ENCODE measurements at regions not wholly inside any gene's neighbourhood (a gene's known extent, or its start where the extent isn't known, plus 50 kb on each side); places are given as distances from the start of the nearest gene placed in this dataset.

- TF ChIP-seq POLR2A (IDR thresholded peaks at IDR 0.05), result no peak
- no peak for TF ChIP-seq CTCF (IDR thresholded peaks at IDR 0.05)
Observed at GRCh38 chr2:188189356-188189755, 102.3 kb upstream of the GULP1 start.

Data from heart left ventricle (tissue), 13 donors.